ENCODE measurements at regions not wholly inside any gene's neighbourhood (a gene's known extent, or its start where the extent isn't known, plus 50 kb on each side); places are given as distances from the start of the nearest gene placed in this dataset.

- DNase-seq: no peak
- H3K27me3 ChIP-seq (ENCODE audit: control insufficient read depth, insufficient read depth, low read length): no peaks in the 10 kb centered on the region
- H3K4me3 ChIP-seq (ENCODE audit: insufficient read depth, low read depth, low read length): no peak overlapping the region
- no peaks in the 10 kb centered on the region for H3K36me3 ChIP-seq (replicated peaks; ENCODE audit: control insufficient read depth, insufficient read depth, low read length)
Observed at GRCh38 chr13:99859178-99860177, 112.1 kb downstream of the ZIC5 start.

GRCh38 chr13:99857738-99858137, 113.8 kb downstream of the ZIC5 start:
- Histone ChIP-seq H3K4me3 (ENCODE audit: insufficient read depth, low read depth, low read length) (no peak overlapping the region), H3K36me3 (replicated peaks; ENCODE audit: control insufficient read depth, insufficient read depth, low read length) (no peaks in the 10 kb centered on the region), H3K27me3 (ENCODE audit: control insufficient read depth, insufficient read depth, low read length) (no peaks in the 10 kb centered on the region)
- DNase-seq: no peak

DNA sequence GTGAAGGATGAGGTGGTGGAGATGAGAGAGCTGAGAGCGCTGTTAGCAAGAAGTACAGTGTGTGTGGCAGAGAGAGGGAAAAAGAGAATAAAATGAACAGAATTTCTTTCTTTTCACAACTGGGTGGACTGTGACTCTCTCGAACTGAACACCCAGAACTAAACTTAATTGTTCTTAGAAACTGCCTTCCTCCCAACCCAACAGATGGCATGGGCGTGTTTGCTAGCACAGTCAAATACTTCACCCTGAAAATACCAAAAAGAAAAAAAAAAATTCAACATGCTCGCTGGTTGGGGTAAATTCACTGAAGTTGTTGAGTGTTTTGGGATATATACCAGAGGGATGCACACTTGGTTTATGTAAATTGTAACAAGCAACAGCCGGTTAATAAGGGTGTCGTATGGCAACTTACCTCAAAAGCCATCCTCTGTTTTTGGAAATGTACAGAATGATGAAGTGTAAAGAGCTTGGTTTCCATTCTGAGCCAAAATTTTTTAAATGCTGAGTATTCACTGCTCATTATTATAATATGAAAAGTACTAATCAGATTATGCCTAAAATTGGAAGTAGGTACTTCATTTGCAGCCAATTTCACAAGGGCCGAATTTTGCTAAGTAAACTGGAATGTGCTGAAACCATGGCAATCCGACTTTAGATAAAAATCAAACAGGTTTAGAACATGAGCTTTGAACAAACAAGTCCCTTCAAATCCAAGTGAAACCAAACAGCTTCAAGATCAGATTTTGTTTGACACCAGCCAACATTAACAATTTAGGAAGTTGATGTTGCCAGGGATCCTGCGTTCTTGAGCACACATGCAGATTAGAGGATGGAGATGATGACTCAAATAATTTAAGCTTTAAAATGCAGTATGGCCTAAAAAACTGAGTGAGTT, 115.8 kb downstream of the ZIC5 start:
- Histone ChIP-seq H3K27me3 (ENCODE audit: control insufficient read depth, insufficient read depth, low read length) (no peaks in the 10 kb centered on the region), H3K4me3 (ENCODE audit: insufficient read depth, low read depth, low read length) (no peak overlapping the region), H3K36me3 (replicated peaks; ENCODE audit: control insufficient read depth, insufficient read depth, low read length) (no peaks in the 10 kb centered on the region)
- DNase-seq: no peak

- no peaks in the 10 kb centered on the region for H3K36me3 ChIP-seq (replicated peaks; ENCODE audit: control insufficient read depth, insufficient read depth, low read length)
- H3K4me3 ChIP-seq (ENCODE audit: insufficient read depth, low read depth, low read length): no peak overlapping the region
- no peak for DNase-seq
- no peaks in the 10 kb centered on the region for H3K27me3 ChIP-seq (ENCODE audit: control insufficient read depth, insufficient read depth, low read length)
Observed at GRCh38 chr13:99854366-99854765, 117.2 kb downstream of the ZIC5 start.

- no peak overlapping the region for H3K4me3 ChIP-seq (ENCODE audit: insufficient read depth, low read depth, low read length)
- H3K36me3 ChIP-seq (replicated peaks; ENCODE audit: control insufficient read depth, insufficient read depth, low read length): no peaks in the 10 kb centered on the region
- H3K27me3 ChIP-seq (ENCODE audit: control insufficient read depth, insufficient read depth, low read length): no peaks in the 10 kb centered on the region
- no peak for DNase-seq
Observed at GRCh38 chr13:99847318-99847750, 124.2 kb downstream of the ZIC5 start.

- no peak for DNase-seq
- H3K27me3 ChIP-seq (ENCODE audit: control insufficient read depth, insufficient read depth, low read length): no peaks in the 10 kb centered on the region
Observed at GRCh38 chr13:99845161-99845874, 126.2 kb downstream of the ZIC5 start.

GRCh38 chr13:99844421-99844820, 127.1 kb downstream of the ZIC5 start:
- no peak for DNase-seq
- Histone ChIP-seq H3K36me3 (replicated peaks; ENCODE audit: control insufficient read depth, insufficient read depth, low read length) (no peaks in the 10 kb centered on the region), H3K27me3 (ENCODE audit: control insufficient read depth, insufficient read depth, low read length) (no peaks in the 10 kb centered on the region), H3K4me3 (ENCODE audit: insufficient read depth, low read depth, low read length) (no peak overlapping the region)

More at GRCh38 chr13:99845161-99845874, 126.2 kb downstream of the ZIC5 start:
- Histone ChIP-seq H3K4me3 (ENCODE audit: insufficient read depth, low read depth, low read length) (no peak overlapping the region), H3K36me3 (replicated peaks; ENCODE audit: control insufficient read depth, insufficient read depth, low read length) (no peaks in the 10 kb centered on the region)

DNA sequence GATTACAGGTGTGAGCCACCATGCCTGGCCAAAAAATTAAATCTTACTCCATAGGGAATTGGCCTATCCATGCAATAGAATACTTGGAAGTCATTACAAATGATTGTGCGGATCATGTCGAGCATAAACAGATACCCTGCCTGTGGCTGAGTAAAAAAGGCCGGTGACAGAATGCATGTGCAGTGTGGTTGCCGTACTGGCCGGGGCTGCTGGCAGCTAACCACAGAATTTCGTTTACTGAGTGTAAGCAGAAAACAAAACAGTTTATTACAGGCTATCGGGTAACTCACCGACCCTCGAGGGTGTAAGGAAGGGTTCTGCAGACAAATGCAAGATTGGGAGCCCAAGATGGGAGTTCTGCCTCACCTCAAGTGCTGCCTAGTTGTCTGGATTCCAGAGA, 127.7 kb downstream of the ZIC5 start:
- H3K36me3 ChIP-seq (replicated peaks; ENCODE audit: control insufficient read depth, insufficient read depth, low read length): no peaks in the 10 kb centered on the region
- H3K27me3 ChIP-seq (ENCODE audit: control insufficient read depth, insufficient read depth, low read length): no peaks in the 10 kb centered on the region
- no peak overlapping the region for H3K4me3 ChIP-seq (ENCODE audit: insufficient read depth, low read depth, low read length)
- DNase-seq: no peak

- H3K4me3 ChIP-seq (ENCODE audit: insufficient read depth, low read depth, low read length): no peak overlapping the region
- H3K36me3 ChIP-seq (replicated peaks; ENCODE audit: control insufficient read depth, insufficient read depth, low read length): no peaks in the 10 kb centered on the region
- H3K27me3 ChIP-seq (ENCODE audit: control insufficient read depth, insufficient read depth, low read length): no peaks in the 10 kb centered on the region
- DNase-seq: no peak
Observed at GRCh38 chr13:99842405-99842804, 129.2 kb downstream of the ZIC5 start.

GRCh38 chr13:99836291-99836690, 135.3 kb downstream of the ZIC5 start:
- Histone ChIP-seq H3K4me3 (ENCODE audit: insufficient read depth, low read depth, low read length) (no peak overlapping the region), H3K27me3 (ENCODE audit: control insufficient read depth, insufficient read depth, low read length) (no peaks in the 10 kb centered on the region), H3K36me3 (replicated peaks; ENCODE audit: control insufficient read depth, insufficient read depth, low read length) (no peaks in the 10 kb centered on the region)
- DNase-seq: no peak

DNA sequence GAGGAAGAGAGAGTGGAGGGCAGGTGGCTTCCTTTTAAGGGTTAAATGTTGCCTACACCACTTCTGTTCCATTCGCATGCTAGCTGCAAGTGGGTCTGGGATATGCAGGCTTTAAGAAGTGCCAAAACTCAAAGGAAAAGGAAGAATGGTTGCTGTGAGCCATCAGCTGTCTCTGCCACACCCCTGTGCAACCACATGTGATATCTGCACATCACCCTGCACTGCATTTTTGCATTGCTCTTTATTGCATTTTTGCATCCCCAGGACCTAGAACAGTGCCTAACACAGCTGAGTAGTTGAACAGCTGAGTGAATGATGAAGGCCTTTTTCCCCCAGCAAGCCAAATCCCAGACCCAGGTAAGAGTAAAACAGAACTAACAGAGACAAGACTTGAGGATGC, 136.1 kb downstream of the ZIC5 start:
- Histone ChIP-seq H3K4me3 (ENCODE audit: insufficient read depth, low read depth, low read length) (no peak overlapping the region), H3K27me3 (ENCODE audit: control insufficient read depth, insufficient read depth, low read length) (no peaks in the 10 kb centered on the region), H3K36me3 (replicated peaks; ENCODE audit: control insufficient read depth, insufficient read depth, low read length) (no peaks in the 10 kb centered on the region)
- DNase-seq: no peak

- Histone ChIP-seq H3K4me3 (ENCODE audit: insufficient read depth, low read depth, low read length) (no peak overlapping the region), H3K27me3 (ENCODE audit: control insufficient read depth, insufficient read depth, low read length) (no peaks in the 10 kb centered on the region), H3K36me3 (replicated peaks; ENCODE audit: control insufficient read depth, insufficient read depth, low read length) (no peaks in the 10 kb centered on the region)
- DNase-seq: no peak
Observed at GRCh38 chr13:99834246-99834645, 137.3 kb downstream of the ZIC5 start.

DNA sequence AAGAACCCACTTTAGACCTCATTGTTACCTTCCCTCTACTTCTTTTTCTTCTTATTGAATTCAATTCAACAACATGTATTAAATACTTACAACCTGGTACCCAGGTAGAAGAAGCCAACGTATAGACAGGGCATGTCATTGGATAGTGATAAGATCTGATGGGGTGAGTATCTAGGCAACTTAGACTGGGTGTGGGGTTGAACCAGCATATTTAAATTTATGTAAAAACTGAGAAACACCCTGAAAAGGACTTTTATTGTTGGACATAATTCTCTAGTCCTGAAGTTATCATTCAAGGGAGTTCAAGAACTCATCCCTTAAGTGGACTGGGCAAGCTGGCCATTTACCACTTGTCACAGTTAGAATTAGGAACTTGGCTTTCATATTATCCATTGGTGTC, 139.2 kb downstream of the ZIC5 start:
- no peak for DNase-seq
- Histone ChIP-seq H3K4me3 (ENCODE audit: insufficient read depth, low read depth, low read length) (no peak overlapping the region), H3K36me3 (replicated peaks; ENCODE audit: control insufficient read depth, insufficient read depth, low read length) (no peaks in the 10 kb centered on the region), H3K27me3 (ENCODE audit: control insufficient read depth, insufficient read depth, low read length) (no peaks in the 10 kb centered on the region)

DNA sequence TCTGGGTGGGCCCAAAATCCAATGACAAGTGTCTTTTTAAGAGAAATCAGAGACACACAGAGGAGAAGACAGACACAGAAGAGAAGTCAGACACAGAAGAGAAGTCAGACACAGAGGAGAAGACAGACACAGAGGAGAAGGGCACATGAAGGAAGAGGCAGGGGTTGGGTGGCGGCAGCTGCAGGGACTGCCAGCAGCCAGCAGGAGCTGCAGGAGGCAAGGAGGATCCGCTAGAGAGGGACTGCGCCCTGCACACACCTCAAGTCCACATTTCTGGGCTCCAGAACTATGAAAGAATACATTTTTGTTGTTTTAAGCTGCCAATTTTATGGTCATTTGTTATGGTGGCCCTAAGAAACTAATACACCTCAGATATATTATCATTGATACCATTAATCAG, 140.6 kb downstream of the ZIC5 start:
- Histone ChIP-seq H3K36me3 (replicated peaks; ENCODE audit: control insufficient read depth, insufficient read depth, low read length) (no peaks in the 10 kb centered on the region), H3K4me3 (ENCODE audit: insufficient read depth, low read depth, low read length) (no peak overlapping the region), H3K27me3 (ENCODE audit: control insufficient read depth, insufficient read depth, low read length) (no peaks in the 10 kb centered on the region)
- DNase-seq: peak; percentile 78
